GM23338 (cell line): ENCODE measurements at regions not wholly inside any gene's neighbourhood (a gene's known extent, or its start where the extent isn't known, plus 50 kb on each side); places are given as distances from the start of the nearest gene placed in this dataset.

Source experiments
- ATAC-seq: fragments of 200-7000 bp; cut with Tn5 transposase; 3 replicates; pipeline ENCODE4 v1.9.1; 2020
- DNase-seq: peaks from one replicate; pipeline ENCODE4 v3.0.0-alpha.2; 2015; ENCODE audit warnings: low spot score
- H2AFZ ChIP-seq: fragments of 200-600 bp; sonication (generic); 2 replicates; pipeline ENCODE4 v1.8.0; 2016; ENCODE audit warnings: antibody characterized with exemption, mild to moderate bottlenecking, moderate library complexity
- H3F3A ChIP-seq: fragments of 200-600 bp; sonication (generic); replicated peaks from 2 replicates; pipeline ENCODE4 v1.8.0; 2017; ENCODE audit warnings: antibody characterized with exemption, mixed run types, low read depth
- H3K27ac ChIP-seq: fragments of 200-600 bp; sonication (generic); 2 replicates; pipeline ENCODE4 v1.6.1; 2016; ENCODE audit warnings: low read depth
- H3K27me3 ChIP-seq: fragments of 200-600 bp; sonication (generic); 2 replicates; pipeline ENCODE4 v1.8.0; 2016; ENCODE audit warnings: mild to moderate bottlenecking, mixed run types, moderate library complexity; ENCODE audit not compliant: insufficient read depth
- H3K36me3 ChIP-seq: fragments of 200-600 bp; sonication (generic); 2 replicates; pipeline ENCODE4 v1.8.0; 2016; ENCODE audit warnings: mild to moderate bottlenecking; ENCODE audit not compliant: insufficient read depth
- H3K4me1 ChIP-seq: fragments of 200-600 bp; sonication (generic); 2 replicates; pipeline ENCODE4 v1.8.0; 2016; ENCODE audit warnings: mild to moderate bottlenecking, moderate library complexity; ENCODE audit not compliant: insufficient read depth
- H3K4me2 ChIP-seq: fragments of 200-600 bp; sonication (generic); 2 replicates; pipeline ENCODE4 v1.7.1; 2017; ENCODE audit warnings: mixed run types
- H3K4me3 ChIP-seq: fragments of 200-600 bp; sonication (generic); 2 replicates; pipeline ENCODE4 v1.6.1; 2016; ENCODE audit warnings: mixed run types
- H3K79me2 ChIP-seq: fragments of 200-600 bp; sonication (generic); replicated peaks from 2 replicates; pipeline ENCODE4 v1.8.0; 2017; ENCODE audit warnings: mild to moderate bottlenecking; ENCODE audit not compliant: insufficient read depth
- H3K9me2 ChIP-seq: fragments of 200-600 bp; sonication (generic); 2 replicates; pipeline ENCODE4 v1.8.0; 2017; ENCODE audit not compliant: insufficient read depth
- H4K20me1 ChIP-seq: fragments of 200-600 bp; sonication (generic); replicated peaks from 2 replicates; pipeline ENCODE4 v1.8.0; 2017; ENCODE audit warnings: mild to moderate bottlenecking; ENCODE audit not compliant: insufficient read depth
- H3K27ac Mint-ChIP-seq: 2 replicates; pipeline ENCODE4 v1.8.0; 2020; ENCODE audit warnings: inconsistent platforms, mild to moderate bottlenecking, moderate library complexity, mixed read lengths
- H3K27me3 Mint-ChIP-seq: 3 replicates; pipeline ENCODE4 v1.8.0; 2022; ENCODE audit warnings: low read depth, mild to moderate bottlenecking, moderate library complexity, mixed read lengths, inconsistent platforms; ENCODE audit not compliant: insufficient read depth, poor library complexity
- H3K36me3 Mint-ChIP-seq: 3 replicates; pipeline ENCODE4 v1.8.0; 2021; ENCODE audit warnings: low read depth, mild to moderate bottlenecking, inconsistent platforms, moderate library complexity, mixed read lengths
- H3K4me1 Mint-ChIP-seq: 3 replicates; pipeline ENCODE4 v1.8.0; 2020; ENCODE audit warnings: mild to moderate bottlenecking, inconsistent platforms, mixed read lengths
- H3K4me3 Mint-ChIP-seq: 3 replicates; pipeline ENCODE4 v1.8.0; 2021; ENCODE audit warnings: moderate library complexity, mild to moderate bottlenecking, inconsistent platforms, mixed read lengths
- H3K9me3 Mint-ChIP-seq: 3 replicates; pipeline ENCODE4 v1.8.0; 2020; ENCODE audit warnings: moderate library complexity, mild to moderate bottlenecking, inconsistent platforms, mixed read lengths
- CTCF ChIP-seq, 2 experiments: fragments of 200-600 bp in 1 of 2; sonication (generic) in 1 of 2; conservative IDR thresholded peaks; 2 replicates each; pipeline versions ENCODE4 v1.5.1 to v1.6.1; 2016 to 2017; ENCODE audit warnings: antibody characterized with exemption in 2 of 2, low read depth in 2 of 2, mild to moderate bottlenecking in 2 of 2, moderate library complexity in 1 of 2
- EZH2phosphoT487 ChIP-seq: fragments of 200-600 bp; sonication (generic); IDR thresholded peaks from one replicate; pipeline ENCODE4 v1.8.1; 2018; ENCODE audit warnings: antibody characterized with exemption; ENCODE audit not compliant: unreplicated experiment
- NANOG ChIP-seq: IDR thresholded peaks from 2 replicates; pipeline ENCODE4 v1.6.1; 2016; ENCODE audit warnings: antibody characterized with exemption, borderline replicate concordance
- ZNF114 ChIP-seq: fragments of 250-450 bp; sonication (Bioruptor Pico); IDR thresholded peaks from 2 replicates; pipeline ENCODE4 v1.5.0; 2020; ENCODE audit warnings: mild to moderate bottlenecking, moderate library complexity
- ZNF462 ChIP-seq: fragments of 250-450 bp; sonication (Bioruptor Pico); IDR thresholded peaks from 2 replicates; pipeline ENCODE4 v1.5.0; 2020; ENCODE audit warnings: mild to moderate bottlenecking, moderate library complexity

GRCh38 chr12:19847294-19848059, 408.2 kb downstream of the AEBP2 start:
- H3K4me1 Mint-ChIP-seq, result peaks cover 9% of the 10 kb centered on the region; the same call in 2 of the 3 replicates

More at GRCh38 chr12:19847294-19848059, 408.2 kb downstream of the AEBP2 start:
- Histone ChIP-seq H3K4me3 (no peak overlapping the region), H4K20me1 (no peaks in the 10 kb centered on the region), H3K27me3 (no peaks in the 10 kb centered on the region), H3K36me3 (no peaks in the 10 kb centered on the region), H3K27ac (no peak overlapping the region), H3K4me1 (no peaks in the 10 kb centered on the region), H3F3A (no peaks in the 10 kb centered on the region), H3K79me2 (no peaks in the 10 kb centered on the region), H2AFZ (peak overlapping the region; percentile 61), H3K4me2 (no peak overlapping the region), H3K9me2 (no peaks in the 10 kb centered on the region)
- DNase-seq (no peak), ATAC-seq (no peak)
- no peak overlapping the region for H3K27ac Mint-ChIP-seq
- no peaks in the 10 kb centered on the region for H3K36me3 Mint-ChIP-seq
- no peaks in the 10 kb centered on the region for H3K9me3 Mint-ChIP-seq
- peaks cover 2% of the 10 kb centered on the region for H3K27me3 Mint-ChIP-seq
- TF ChIP-seq EZH2phosphoT487, result no peak
- TF ChIP-seq ZNF462, result no peak
- no peak for TF ChIP-seq CTCF (conservative IDR thresholded peaks at IDR 0.05; ENCODE audit: low read depth in 2 of 2)
- TF ChIP-seq ZNF114 (CRISPR knock-in tag), result no peak
- no peak for TF ChIP-seq NANOG
- no peak overlapping the region for H3K4me3 Mint-ChIP-seq
